Neural crest cell (in vitro differentiated cells): ENCODE measurements at regions not wholly inside any gene's neighbourhood (a gene's known extent, or its start where the extent isn't known, plus 50 kb on each side); places are given as distances from the start of the nearest gene placed in this dataset.
A peak's percentile ranks its signal among the peaks of the same experiment; 100 is the strongest.
"Not testable (repeated sequence)": the region's sequence is repeated elsewhere in the genome, so short reads cannot be mapped to it uniquely, and the experiment has no call there.

Source experiments
- DNase-seq: peaks from one replicate; pipeline ENCODE4 v3.0.0; 2021; ENCODE audit warnings: low read depth, mixed read lengths, low spot score
- H3K27ac Mint-ChIP-seq: one replicate; pipeline ENCODE4 v1.8.0; 2021; ENCODE audit warnings: mild to moderate bottlenecking, mixed read lengths; ENCODE audit not compliant: unreplicated experiment
- H3K27me3 Mint-ChIP-seq: 2 replicates; pipeline ENCODE4 v1.8.0; 2021; ENCODE audit warnings: low read depth, mild to moderate bottlenecking, mixed read lengths
- H3K36me3 Mint-ChIP-seq: 2 replicates; pipeline ENCODE4 v1.8.0; 2021; ENCODE audit warnings: low read depth, mild to moderate bottlenecking, mixed read lengths
- H3K4me1 Mint-ChIP-seq: 2 replicates; pipeline ENCODE4 v1.8.0; 2021; ENCODE audit warnings: mixed read lengths
- H3K4me3 Mint-ChIP-seq: one replicate; pipeline ENCODE4 v1.8.0; 2021; ENCODE audit warnings: mild to moderate bottlenecking, mixed read lengths
- H3K9me3 Mint-ChIP-seq: 2 replicates; pipeline ENCODE4 v1.8.0; 2021; ENCODE audit warnings: mixed read lengths
- microRNA-seq: library from miRNA; unstranded; fragments of <30 nt; microRNA quantifications from one replicate; pipeline ENCODE4, GENCODE V29; 2020
- TF ChIP-seq, protein P1 (sequence below): fragments of 200-600 bp; sonication (generic); conservative IDR thresholded peaks from 2 replicates; pipeline ENCODE4 v1.5.0; 2021; ENCODE audit warnings: antibody characterized with exemption, mild to moderate bottlenecking

DNA sequence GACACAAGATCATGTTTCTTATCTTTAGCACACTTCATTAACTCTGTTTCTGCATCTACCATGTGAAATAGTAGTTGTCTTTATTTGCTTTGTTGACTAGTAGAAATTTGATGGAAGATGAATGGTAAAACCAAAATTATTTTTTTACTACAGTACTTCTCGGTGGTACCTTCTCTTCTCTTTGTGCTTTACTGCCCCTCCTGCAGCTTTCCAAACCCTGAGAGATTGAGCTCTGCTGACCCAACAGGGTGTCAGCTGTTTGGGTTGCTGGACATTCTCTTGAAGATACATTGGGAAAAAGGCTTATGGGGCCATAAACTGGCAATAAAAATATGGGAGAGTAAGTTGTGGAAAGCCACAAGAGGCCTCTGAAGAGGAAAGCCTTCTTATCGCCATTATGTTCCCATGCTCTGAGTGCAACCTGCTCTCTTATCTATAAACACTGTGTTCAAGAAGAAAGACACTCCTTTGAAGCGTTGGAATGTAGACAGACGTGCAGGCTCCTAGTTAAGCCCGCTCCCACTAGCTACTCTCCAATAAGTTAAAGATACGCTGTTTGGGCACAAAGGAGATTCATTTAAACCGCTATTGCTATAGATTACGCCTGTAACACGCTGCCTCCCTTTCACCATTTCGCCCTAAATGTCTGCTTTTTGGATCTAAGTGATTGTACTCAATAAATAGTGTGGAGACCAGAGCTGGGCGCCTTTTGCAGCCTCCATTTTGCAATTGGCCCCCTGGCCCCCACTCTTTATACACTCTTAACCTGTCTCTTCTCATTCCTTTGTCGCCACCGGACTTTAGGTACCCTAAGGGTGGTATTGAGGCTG, 60.1 kb upstream of the PRSS16 start:
- Mint-ChIP-seq H3K4me3 (peak overlapping the region; percentile 94), H3K4me1 (peaks cover 18% of the 10 kb centered on the region), H3K9me3 (peaks cover 9% of the 10 kb centered on the region), H3K36me3 (no peaks in the 10 kb centered on the region), H3K27me3 (peaks cover 5% of the 10 kb centered on the region), H3K27ac (peak overlapping the region; percentile 57)
- TF ChIP-seq, protein P1, sequence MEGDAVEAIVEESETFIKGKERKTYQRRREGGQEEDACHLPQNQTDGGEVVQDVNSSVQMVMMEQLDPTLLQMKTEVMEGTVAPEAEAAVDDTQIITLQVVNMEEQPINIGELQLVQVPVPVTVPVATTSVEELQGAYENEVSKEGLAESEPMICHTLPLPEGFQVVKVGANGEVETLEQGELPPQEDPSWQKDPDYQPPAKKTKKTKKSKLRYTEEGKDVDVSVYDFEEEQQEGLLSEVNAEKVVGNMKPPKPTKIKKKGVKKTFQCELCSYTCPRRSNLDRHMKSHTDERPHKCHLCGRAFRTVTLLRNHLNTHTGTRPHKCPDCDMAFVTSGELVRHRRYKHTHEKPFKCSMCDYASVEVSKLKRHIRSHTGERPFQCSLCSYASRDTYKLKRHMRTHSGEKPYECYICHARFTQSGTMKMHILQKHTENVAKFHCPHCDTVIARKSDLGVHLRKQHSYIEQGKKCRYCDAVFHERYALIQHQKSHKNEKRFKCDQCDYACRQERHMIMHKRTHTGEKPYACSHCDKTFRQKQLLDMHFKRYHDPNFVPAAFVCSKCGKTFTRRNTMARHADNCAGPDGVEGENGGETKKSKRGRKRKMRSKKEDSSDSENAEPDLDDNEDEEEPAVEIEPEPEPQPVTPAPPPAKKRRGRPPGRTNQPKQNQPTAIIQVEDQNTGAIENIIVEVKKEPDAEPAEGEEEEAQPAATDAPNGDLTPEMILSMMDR: no peak
- DNase-seq: no peak

DNA sequence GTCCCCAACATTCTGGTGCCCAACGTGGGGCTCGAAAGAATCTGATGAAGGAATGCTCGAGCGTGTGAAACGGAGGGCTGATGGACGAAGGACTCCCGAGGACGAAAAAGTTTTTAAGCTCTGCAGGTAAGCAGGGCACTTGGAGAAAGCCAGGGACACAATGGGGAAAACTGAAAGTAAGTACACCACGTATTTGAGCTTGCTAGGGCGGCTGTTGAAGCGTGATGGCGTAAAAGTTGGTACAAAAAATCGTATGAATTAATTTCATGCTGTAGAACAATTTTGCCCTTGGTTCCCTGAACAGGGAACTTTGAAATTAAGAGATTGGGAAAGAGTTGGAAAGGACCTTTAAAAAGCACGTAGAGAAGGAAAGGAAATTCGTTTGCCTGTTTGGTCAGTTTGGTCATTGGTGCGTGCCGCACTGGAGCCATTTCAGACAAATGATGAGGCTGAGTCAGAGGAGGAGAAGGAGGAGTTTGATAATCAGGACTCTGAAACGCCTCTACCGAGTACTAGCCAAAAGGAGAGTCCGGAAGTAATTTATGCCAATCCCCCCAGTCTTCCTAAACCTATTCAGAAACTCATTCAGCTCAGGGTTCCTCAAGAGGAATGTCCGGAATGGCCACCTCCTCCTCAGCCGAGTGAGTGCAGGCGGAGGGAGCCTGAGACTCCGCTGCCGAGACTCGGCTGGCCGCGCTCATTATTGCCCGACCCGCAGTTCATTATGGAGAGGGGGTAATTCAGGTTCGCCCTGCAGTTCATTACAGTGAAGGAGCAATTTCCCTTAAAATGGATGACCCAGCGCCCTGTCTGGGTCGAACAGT, 59.2 kb upstream of the PRSS16 start:
- Mint-ChIP-seq H3K36me3 (no peaks in the 10 kb centered on the region), H3K27me3 (peaks cover 5% of the 10 kb centered on the region), H3K27ac (peak overlapping the region; percentile 57), H3K4me1 (peaks cover 18% of the 10 kb centered on the region), H3K9me3 (peaks cover 6% of the 10 kb centered on the region), H3K4me3 (peak overlapping the region; percentile 94)
- DNase-seq: peak; percentile 51
- TF ChIP-seq, protein P1: no peak

DNA sequence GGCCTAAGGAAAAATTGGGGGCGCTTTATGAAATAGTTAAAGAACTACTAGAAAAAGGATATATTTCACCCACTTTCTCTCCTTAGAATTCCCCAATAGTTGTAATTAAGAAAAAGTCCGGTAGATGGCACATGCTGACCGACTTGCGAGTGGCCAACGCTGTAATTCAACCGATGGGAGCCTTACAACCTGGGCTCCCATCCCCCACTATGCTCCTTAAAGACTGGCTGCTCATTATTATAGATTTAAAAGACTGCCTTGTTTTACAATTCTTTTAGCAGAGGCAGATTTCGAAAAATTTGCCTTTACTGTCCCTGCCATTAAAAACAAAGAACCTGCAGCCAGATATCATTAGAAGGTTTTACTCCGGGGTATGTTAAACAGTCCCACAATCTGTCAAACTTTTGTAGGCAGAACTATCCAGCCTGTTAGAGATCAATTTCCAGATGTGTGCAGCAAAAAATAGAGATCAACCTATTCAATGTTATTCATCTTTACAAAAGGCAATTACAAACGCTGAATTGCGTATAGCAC, 58.5 kb upstream of the PRSS16 start:
- Mint-ChIP-seq H3K9me3 (peaks cover 6% of the 10 kb centered on the region), H3K27me3 (peaks cover 5% of the 10 kb centered on the region), H3K36me3 (no peaks in the 10 kb centered on the region), H3K4me1 (peaks cover 18% of the 10 kb centered on the region), H3K4me3 (peak overlapping the region; percentile 94), H3K27ac (peak overlapping the region; percentile 57)
- TF ChIP-seq, protein P1: peak; percentile 88
- peak; percentile 39 for DNase-seq

DNA sequence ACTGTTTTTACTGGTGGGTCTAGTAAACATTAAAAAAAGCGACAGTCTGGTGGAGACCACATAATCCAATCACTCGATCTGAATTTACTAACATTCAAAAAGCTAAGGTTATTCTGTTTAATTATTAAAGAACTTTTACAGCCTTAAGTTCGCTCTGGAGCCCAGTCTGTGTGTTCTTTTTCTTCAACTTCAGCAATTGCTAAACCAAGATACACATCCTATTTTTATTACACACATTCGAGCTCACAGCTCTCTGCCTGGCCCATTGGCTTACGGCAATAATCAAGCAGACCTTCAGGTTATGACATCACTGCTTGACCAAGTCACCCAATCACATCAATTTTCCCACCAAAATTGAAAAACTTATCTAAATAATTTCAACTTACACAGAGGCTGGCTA, 57.4 kb upstream of the PRSS16 start:
- no peaks in the 10 kb centered on the region for H3K9me3 Mint-ChIP-seq
- TF ChIP-seq, protein P1: no peak
- H3K4me3 Mint-ChIP-seq: no peak overlapping the region
- no peak overlapping the region for H3K27ac Mint-ChIP-seq
- no peak for DNase-seq
- H3K27me3 Mint-ChIP-seq: peaks cover 5% of the 10 kb centered on the region
- H3K36me3 Mint-ChIP-seq: no peaks in the 10 kb centered on the region
- H3K4me1 Mint-ChIP-seq: peaks cover 24% of the 10 kb centered on the region

DNA sequence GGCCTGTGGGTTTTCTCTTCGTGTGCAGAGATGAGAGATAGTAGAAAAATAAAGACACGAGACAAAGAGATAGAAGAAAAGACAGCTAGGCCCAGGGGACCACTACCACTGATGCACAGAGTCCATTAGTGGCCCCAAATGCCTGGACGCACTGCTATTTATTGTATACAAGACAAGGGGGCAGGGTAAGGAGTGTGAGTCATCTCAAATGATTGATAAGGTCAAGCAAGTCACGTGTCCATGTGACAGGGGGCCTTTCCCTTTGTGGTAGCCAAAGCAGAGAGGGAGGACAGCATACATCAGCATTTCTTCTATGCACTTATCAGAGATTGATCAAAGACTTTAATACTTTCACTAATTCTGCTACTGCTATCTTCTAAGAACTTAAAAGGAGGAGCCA, 53.0 kb upstream of the PRSS16 start:
- not testable (repeated sequence) for H3K27me3 Mint-ChIP-seq, H3K4me3 Mint-ChIP-seq, H3K36me3 Mint-ChIP-seq, H3K4me1 Mint-ChIP-seq, H3K27ac Mint-ChIP-seq, H3K9me3 Mint-ChIP-seq, DNase-seq

DNA sequence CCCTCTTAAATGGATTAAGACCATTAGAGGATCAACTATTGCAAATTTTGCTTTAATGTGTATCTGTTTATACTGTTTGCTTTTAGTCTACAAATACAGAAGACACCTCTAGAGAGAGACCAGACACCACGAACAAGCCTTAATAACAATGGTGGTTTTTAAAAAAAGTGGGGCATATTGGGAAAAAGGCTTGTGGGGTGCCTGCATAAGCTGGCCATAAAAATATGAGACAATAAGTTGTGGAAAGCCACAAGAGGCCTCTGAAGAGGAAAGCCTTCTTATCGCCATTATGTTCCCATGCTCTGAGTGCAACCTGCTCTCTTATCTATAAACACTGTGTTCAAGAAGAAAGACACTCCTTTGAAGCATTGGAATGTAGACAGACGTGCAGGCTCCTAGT, 52.0 kb upstream of the PRSS16 start:
- not testable (repeated sequence) for H3K27me3 Mint-ChIP-seq, H3K9me3 Mint-ChIP-seq, H3K27ac Mint-ChIP-seq

More for the DNA sequence above, 52.0 kb upstream of the PRSS16 start:
- not testable (repeated sequence) for H3K4me1 Mint-ChIP-seq, H3K36me3 Mint-ChIP-seq, H3K4me3 Mint-ChIP-seq, DNase-seq

Small RNA genes in the stretch of these regions (microRNA-seq; reads per million reads assigned to microRNA genes)
- 60.4 reads per million, percentile 54 among the genes with 10 or more reads in this experiment for gene MIR3143
